Prostate gland (tissue), 2 donors: ENCODE measurements at regions not wholly inside any gene's neighbourhood (a gene's known extent, or its start where the extent isn't known, plus 50 kb on each side); places are given as distances from the start of the nearest gene placed in this dataset.
"Not testable (repeated sequence)": the region's sequence is repeated elsewhere in the genome, so short reads cannot be mapped to it uniquely, and the experiment has no call there.

ENCODE experiments used
- DNase-seq: peaks from one replicate; pipeline ENCODE4 v3.0.0-alpha.2; 2019; ENCODE audit warnings: low spot score
- H3K27ac ChIP-seq, 2 donors: fragments of 200-600 bp; sonication (generic); 2 replicates each; pipeline ENCODE4 v1.5.1; 2017 to 2019
- H3K27me3 ChIP-seq: fragments of 200-600 bp; sonication (generic); replicated peaks from 2 replicates; pipeline ENCODE4 v1.5.1; 2019; ENCODE audit not compliant: insufficient read depth
- H3K36me3 ChIP-seq, 2 donors: fragments of 200-600 bp; sonication (generic); 1 replicate in 1 of 2; 2 replicates in 1 of 2; pipeline versions ENCODE4 v1.5.1 to v1.8.1; 2017 to 2019
- H3K4me1 ChIP-seq: fragments of 200-600 bp; sonication (generic); replicated peaks from 2 replicates; pipeline ENCODE4 v1.5.1; 2019
- H3K4me3 ChIP-seq, 2 donors: fragments of 200-600 bp; sonication (generic); 2 replicates each; pipeline ENCODE4 v1.5.1; 2017 to 2019
- H3K9me3 ChIP-seq: fragments of 200-600 bp; sonication (generic); 2 replicates; pipeline ENCODE4 v1.5.1; 2017
- POLR2A ChIP-seq: fragments of 450-650 bp; IDR thresholded peaks from one replicate; pipeline ENCODE4 v1.6.1; 2016; ENCODE audit warnings: antibody characterized with exemption, mild to moderate bottlenecking
- POLR2AphosphoS5 ChIP-seq: sonication (generic); formaldehyde crosslinking; IDR thresholded peaks from one replicate; pipeline ENCODE4 v1.6.1; 2017; ENCODE audit warnings: antibody characterized with exemption
- WGBS: methylation state at CpG from one replicate; pipeline ENCODE4 v1.1.5; 2018; 5-methylcytosine and 5-hydroxymethylcytosine counted together
- intact Hi-C: fragments of 100-400 bp; cut with DNase I; formaldehyde crosslinking; loops from one replicate; pipeline ENCODE4 v1.14.2; 2022
- TF ChIP-seq, protein P1 (sequence below), 4 experiments: fragments of 200-600 bp in 2 of 4; fragments of 450-650 bp in 2 of 4; sonication (generic) in 2 of 4; IDR thresholded peaks; 1 replicate in 3 of 4; 2 replicates in 1 of 4; pipeline ENCODE4 v1.5.1; 2016 to 2019; ENCODE audit warnings: antibody characterized with exemption in 4 of 4, mild to moderate bottlenecking in 2 of 4, moderate library complexity in 2 of 4

- 98% methylated on average over 1 of the region's 1 CpG for WGBS
Observed at GRCh38 chr2:134004467-134004866, 249.4 kb upstream of the MGAT5 start.

DNA sequence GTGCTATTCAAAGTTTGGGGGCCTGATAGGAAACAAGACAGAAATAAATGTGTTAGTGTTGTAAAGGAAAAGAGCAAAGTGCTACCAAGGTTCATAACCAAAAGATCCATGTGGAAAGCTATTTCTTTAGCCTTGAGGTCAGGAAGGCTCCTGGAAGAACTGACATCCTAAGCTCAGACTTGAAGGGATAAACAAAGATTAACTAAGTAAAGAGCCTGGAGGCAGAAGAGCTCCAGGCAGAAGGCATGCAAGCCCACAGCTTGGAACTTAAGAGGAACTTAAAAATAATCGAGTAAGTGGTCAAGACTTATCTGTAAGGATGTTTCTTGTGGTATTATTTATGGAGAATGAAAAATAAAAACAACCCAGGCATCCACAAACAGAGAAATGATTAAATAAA is 245.0 kb upstream of the MGAT5 start:
- Histone ChIP-seq H3K9me3 (no peaks in the 10 kb centered on the region), H3K4me3 (no peak overlapping the region), H3K4me1 (no peaks in the 10 kb centered on the region), H3K27me3 (no peaks in the 10 kb centered on the region), H3K36me3 (no peaks in the 10 kb centered on the region), H3K27ac (no peak overlapping the region)
- 53% methylated on average over 1 of the region's 1 CpG for WGBS
- TF ChIP-seq POLR2AphosphoS5 = no peak
- TF ChIP-seq, protein P1, sequence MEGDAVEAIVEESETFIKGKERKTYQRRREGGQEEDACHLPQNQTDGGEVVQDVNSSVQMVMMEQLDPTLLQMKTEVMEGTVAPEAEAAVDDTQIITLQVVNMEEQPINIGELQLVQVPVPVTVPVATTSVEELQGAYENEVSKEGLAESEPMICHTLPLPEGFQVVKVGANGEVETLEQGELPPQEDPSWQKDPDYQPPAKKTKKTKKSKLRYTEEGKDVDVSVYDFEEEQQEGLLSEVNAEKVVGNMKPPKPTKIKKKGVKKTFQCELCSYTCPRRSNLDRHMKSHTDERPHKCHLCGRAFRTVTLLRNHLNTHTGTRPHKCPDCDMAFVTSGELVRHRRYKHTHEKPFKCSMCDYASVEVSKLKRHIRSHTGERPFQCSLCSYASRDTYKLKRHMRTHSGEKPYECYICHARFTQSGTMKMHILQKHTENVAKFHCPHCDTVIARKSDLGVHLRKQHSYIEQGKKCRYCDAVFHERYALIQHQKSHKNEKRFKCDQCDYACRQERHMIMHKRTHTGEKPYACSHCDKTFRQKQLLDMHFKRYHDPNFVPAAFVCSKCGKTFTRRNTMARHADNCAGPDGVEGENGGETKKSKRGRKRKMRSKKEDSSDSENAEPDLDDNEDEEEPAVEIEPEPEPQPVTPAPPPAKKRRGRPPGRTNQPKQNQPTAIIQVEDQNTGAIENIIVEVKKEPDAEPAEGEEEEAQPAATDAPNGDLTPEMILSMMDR (IDR thresholded peaks at IDR 0.05) = no peak
- no peak for TF ChIP-seq POLR2A
- no peak for DNase-seq
- intact Hi-C loops = no loop called here

More at GRCh38 chr2:134004467-134004866, 249.4 kb upstream of the MGAT5 start:
- H3K9me3 ChIP-seq = no peaks in the 10 kb centered on the region
- no peaks in the 10 kb centered on the region for H3K36me3 ChIP-seq
- H3K27ac ChIP-seq = no peak overlapping the region
- no peak overlapping the region for H3K4me3 ChIP-seq
- H3K27me3 ChIP-seq = no peaks in the 10 kb centered on the region
- intact Hi-C loops = no loop called here
- TF ChIP-seq POLR2A = no peak
- TF ChIP-seq, protein P1 (IDR thresholded peaks at IDR 0.05) = no peak
- TF ChIP-seq POLR2AphosphoS5 = no peak
- DNase-seq = no peak
- H3K4me1 ChIP-seq = no peaks in the 10 kb centered on the region

- H3K9me3 ChIP-seq = no peaks in the 10 kb centered on the region
- 93% methylated on average over 8 of the region's 8 CpGs for WGBS
- no peak overlapping the region for H3K4me3 ChIP-seq
- intact Hi-C loops = no loop called here
- DNase-seq = no peak
- H3K27me3 ChIP-seq = no peaks in the 10 kb centered on the region
- H3K36me3 ChIP-seq = no peaks in the 10 kb centered on the region
- H3K4me1 ChIP-seq = no peaks in the 10 kb centered on the region
- TF ChIP-seq POLR2A = no peak
- TF ChIP-seq, protein P1 (IDR thresholded peaks at IDR 0.05) = no peak
- TF ChIP-seq POLR2AphosphoS5 = no peak
- no peak overlapping the region for H3K27ac ChIP-seq
Observed at GRCh38 chr2:134009440-134009839, 244.4 kb upstream of the MGAT5 start.

DNA sequence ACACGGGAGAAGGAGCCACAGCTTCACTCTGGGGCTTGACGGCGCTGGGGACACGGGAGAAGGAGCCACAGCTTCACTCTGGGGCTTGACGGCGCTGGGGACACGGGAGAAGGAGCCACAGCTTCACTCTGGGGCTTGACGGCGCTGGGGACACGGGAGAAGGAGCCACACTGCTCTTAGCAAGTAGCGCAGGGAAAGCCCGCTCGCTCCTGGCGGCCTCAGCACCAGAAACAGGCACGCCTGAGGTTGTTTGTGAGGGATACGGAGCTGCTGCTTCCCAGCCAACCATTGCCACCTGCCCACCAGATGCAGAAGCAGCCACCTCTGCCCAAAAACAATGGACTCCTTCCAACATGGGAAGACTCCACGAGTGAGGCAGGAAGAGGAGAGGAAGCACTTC is 244.0 kb upstream of the MGAT5 start:
- H3K27me3 ChIP-seq, intact Hi-C loops, H3K27ac ChIP-seq, DNase-seq, H3K36me3 ChIP-seq, H3K4me1 ChIP-seq, H3K4me3 ChIP-seq, H3K9me3 ChIP-seq: not testable (repeated sequence)
- WGBS = 83% methylated on average over 10 of the region's 17 CpGs

- Histone ChIP-seq H3K27ac (no peak overlapping the region), H3K36me3 (no peaks in the 10 kb centered on the region), H3K4me1 (no peaks in the 10 kb centered on the region), H3K4me3 (no peak overlapping the region), H3K9me3 (no peaks in the 10 kb centered on the region), H3K27me3 (no peaks in the 10 kb centered on the region)
- TF ChIP-seq POLR2A (no peak), POLR2AphosphoS5 (no peak)
- TF ChIP-seq, protein P1 (IDR thresholded peaks at IDR 0.05) = no peak
- WGBS = 84% methylated on average over 6 of the region's 6 CpGs
- DNase-seq = no peak
- intact Hi-C loops = no loop called here
Observed at GRCh38 chr2:134011936-134012586, 241.8 kb upstream of the MGAT5 start.
